SU-DHL-6 (cell line): ENCODE measurements at regions not wholly inside any gene's neighbourhood (a gene's known extent, or its start where the extent isn't known, plus 50 kb on each side); places are given as distances from the start of the nearest gene placed in this dataset.

ENCODE experiments used
- EZH2phosphoT487 ChIP-seq: fragments of 200-600 bp; sonication (generic), shearing (Covaris generic); conservative IDR thresholded peaks from 2 replicates; pipeline ENCODE4 v1.6.1; 2018; ENCODE audit warnings: mild to moderate bottlenecking, antibody characterized with exemption, low read length, moderate library complexity, mixed read lengths
- TF ChIP-seq, protein P1 (sequence below): fragments of 200-600 bp; sonication (generic); IDR thresholded peaks from one replicate; pipeline ENCODE4 v1.5.1; 2017; ENCODE audit warnings: antibody characterized with exemption, mild to moderate bottlenecking, low read length, moderate library complexity; ENCODE audit not compliant: insufficient read depth, poor library complexity, severe bottlenecking

DNA sequence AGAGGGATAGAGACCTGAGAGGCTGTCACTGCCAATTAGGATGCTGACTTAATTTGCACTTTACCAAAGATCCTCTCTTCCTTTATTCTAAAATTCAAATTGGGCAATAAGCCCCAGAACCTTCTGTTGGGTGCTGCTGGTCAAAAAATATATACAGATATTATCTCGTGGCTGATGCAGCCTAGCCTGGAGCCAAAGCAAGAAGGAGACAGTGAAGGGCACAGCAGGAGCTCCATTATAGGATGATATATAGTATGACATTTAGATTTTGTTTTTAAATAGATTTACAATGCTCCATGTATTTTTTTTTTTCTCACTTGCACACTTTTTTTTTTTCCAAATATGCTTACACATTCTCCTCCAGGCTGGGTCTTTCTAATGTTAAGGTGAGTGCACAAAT, 579.3 kb downstream of the PIK3C3 start:
- TF ChIP-seq, protein P1, sequence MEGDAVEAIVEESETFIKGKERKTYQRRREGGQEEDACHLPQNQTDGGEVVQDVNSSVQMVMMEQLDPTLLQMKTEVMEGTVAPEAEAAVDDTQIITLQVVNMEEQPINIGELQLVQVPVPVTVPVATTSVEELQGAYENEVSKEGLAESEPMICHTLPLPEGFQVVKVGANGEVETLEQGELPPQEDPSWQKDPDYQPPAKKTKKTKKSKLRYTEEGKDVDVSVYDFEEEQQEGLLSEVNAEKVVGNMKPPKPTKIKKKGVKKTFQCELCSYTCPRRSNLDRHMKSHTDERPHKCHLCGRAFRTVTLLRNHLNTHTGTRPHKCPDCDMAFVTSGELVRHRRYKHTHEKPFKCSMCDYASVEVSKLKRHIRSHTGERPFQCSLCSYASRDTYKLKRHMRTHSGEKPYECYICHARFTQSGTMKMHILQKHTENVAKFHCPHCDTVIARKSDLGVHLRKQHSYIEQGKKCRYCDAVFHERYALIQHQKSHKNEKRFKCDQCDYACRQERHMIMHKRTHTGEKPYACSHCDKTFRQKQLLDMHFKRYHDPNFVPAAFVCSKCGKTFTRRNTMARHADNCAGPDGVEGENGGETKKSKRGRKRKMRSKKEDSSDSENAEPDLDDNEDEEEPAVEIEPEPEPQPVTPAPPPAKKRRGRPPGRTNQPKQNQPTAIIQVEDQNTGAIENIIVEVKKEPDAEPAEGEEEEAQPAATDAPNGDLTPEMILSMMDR = no peak
- no peak for TF ChIP-seq EZH2phosphoT487
